Activated CD4-positive, alpha-beta T cell treated with anti-CD3 and anti-CD28 coated beads for 36 hours (primary cell): ENCODE measurements at regions not wholly inside any gene's neighbourhood (a gene's known extent, or its start where the extent isn't known, plus 50 kb on each side); places are given as distances from the start of the nearest gene placed in this dataset.

Experiments used
- ATAC-seq: fragments of 200-7000 bp; cut with Tn5 transposase; one replicate; pipeline ENCODE4 v1.10.0; 2021; ENCODE audit warnings: mild to moderate bottlenecking, moderate library complexity
- CTCF ChIA-PET: fragments of 350-600 bp; sonication (Branson Sonifier 250); formaldehyde crosslinking; loops from one replicate; lab custom pipeline; 2021; ENCODE audit warnings: antibody characterized with exemption; lab: Charles Lee
- POLR2A ChIA-PET: fragments of 350-600 bp; sonication (Branson Sonifier 250); formaldehyde crosslinking; loops from one replicate; lab custom pipeline; 2021; ENCODE audit warnings: antibody characterized with exemption, inconsistent platforms; lab: Charles Lee
- DNase-seq: peaks from one replicate; pipeline ENCODE4 v3.0.0-alpha.2; 2020
- H3K27ac Mint-ChIP-seq: one replicate; pipeline ENCODE4 v1.8.0; 2021; ENCODE audit warnings: mixed read lengths
- H3K27me3 Mint-ChIP-seq: one replicate; pipeline ENCODE4 v1.8.0; 2021; ENCODE audit warnings: mixed read lengths
- H3K36me3 Mint-ChIP-seq: one replicate; pipeline ENCODE4 v1.8.0; 2021; ENCODE audit warnings: low read depth, mixed read lengths
- H3K4me1 Mint-ChIP-seq: one replicate; pipeline ENCODE4 v1.8.0; 2021; ENCODE audit warnings: mixed read lengths
- H3K4me3 Mint-ChIP-seq: one replicate; pipeline ENCODE4 v1.8.0; 2021; ENCODE audit warnings: mild to moderate bottlenecking, moderate library complexity, mixed read lengths
- H3K9me3 Mint-ChIP-seq: one replicate; pipeline ENCODE4 v1.8.0; 2021; ENCODE audit warnings: low read depth, mixed read lengths
- intact Hi-C, 2 experiments: fragments of 100-400 bp; cut with DNase I in 1 of 2; cut with micrococcal nuclease in 1 of 2; formaldehyde crosslinking; loops; one replicate each; pipeline versions ENCODE4 v1.14.2 to v1.15.1; 2022 to 2024; cut with DNase I, micrococcal nuclease

GRCh38 chr1:22249928-22250680 is 107.2 kb upstream of the WNT4 start:
- H3K4me1 Mint-ChIP-seq: peaks cover 2% of the 10 kb centered on the region
- H3K36me3 Mint-ChIP-seq: no peaks in the 10 kb centered on the region
- no peak overlapping the region for H3K27ac Mint-ChIP-seq
- intact Hi-C loops: no loop called here
- CTCF ChIA-PET: no interaction called here
- POLR2A ChIA-PET: no interaction called here
- ATAC-seq: no peak
- no peak for DNase-seq
- H3K4me3 Mint-ChIP-seq: no peak overlapping the region
- no peaks in the 10 kb centered on the region for H3K9me3 Mint-ChIP-seq
- H3K27me3 Mint-ChIP-seq: peaks cover 16% of the 10 kb centered on the region

- no peak overlapping the region for H3K4me3 Mint-ChIP-seq
- DNase-seq (no peak), ATAC-seq (no peak)
- H3K36me3 Mint-ChIP-seq: no peaks in the 10 kb centered on the region
- ChIA-PET POLR2A (no interaction called here), CTCF (no interaction called here)
- H3K4me1 Mint-ChIP-seq: peaks cover 2% of the 10 kb centered on the region
- H3K27me3 Mint-ChIP-seq: peaks cover 16% of the 10 kb centered on the region
- no peaks in the 10 kb centered on the region for H3K9me3 Mint-ChIP-seq
- H3K27ac Mint-ChIP-seq: no peak overlapping the region
- intact Hi-C loops: no loop called here
These were observed 107.8 kb upstream of the WNT4 start for GRCh38 chr1:22250724-22251123.

DNA sequence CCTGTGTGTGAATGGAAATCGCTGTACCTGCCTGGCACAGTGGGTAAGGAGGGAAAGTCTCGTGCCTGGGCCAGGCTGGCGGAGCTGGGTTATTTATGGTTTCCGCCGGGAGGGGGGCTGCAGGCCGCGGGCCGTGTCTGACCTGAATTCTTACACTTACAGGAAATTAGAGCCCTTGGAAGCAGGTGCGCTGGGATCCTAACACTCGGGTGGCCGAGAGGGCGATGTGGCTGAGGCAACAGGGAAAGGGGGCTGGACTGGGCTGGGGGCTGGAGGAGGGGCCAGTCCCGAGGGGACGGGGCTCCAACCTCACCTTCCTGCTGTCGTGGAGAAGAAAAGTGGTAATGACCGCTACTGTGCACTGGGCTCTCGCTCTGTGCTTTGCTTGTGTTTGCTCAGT is 109.4 kb upstream of the WNT4 start:
- Mint-ChIP-seq H3K9me3 (no peaks in the 10 kb centered on the region), H3K27ac (no peak overlapping the region), H3K27me3 (peaks cover 14% of the 10 kb centered on the region), H3K4me3 (no peak overlapping the region), H3K4me1 (peaks cover 2% of the 10 kb centered on the region), H3K36me3 (no peaks in the 10 kb centered on the region)
- CTCF ChIA-PET: no interaction called here
- intact Hi-C loops: no loop called here
- ATAC-seq (no peak), DNase-seq (no peak)
- POLR2A ChIA-PET: no interaction called here

- peaks cover 2% of the 10 kb centered on the region for H3K4me1 Mint-ChIP-seq
- ChIA-PET CTCF (no interaction called here), POLR2A (no interaction called here)
- intact Hi-C loops: no loop called here
- DNase-seq (no peak), ATAC-seq (no peak)
- no peak overlapping the region for H3K4me3 Mint-ChIP-seq
- peaks cover 14% of the 10 kb centered on the region for H3K27me3 Mint-ChIP-seq
- H3K27ac Mint-ChIP-seq: no peak overlapping the region
- no peaks in the 10 kb centered on the region for H3K9me3 Mint-ChIP-seq
- no peaks in the 10 kb centered on the region for H3K36me3 Mint-ChIP-seq
These were observed 110.3 kb upstream of the WNT4 start for GRCh38 chr1:22253012-22253790.

- ATAC-seq: no peak
- POLR2A ChIA-PET: no interaction called here
These were observed 111.9 kb upstream of the WNT4 start for GRCh38 chr1:22254756-22255155.

DNA sequence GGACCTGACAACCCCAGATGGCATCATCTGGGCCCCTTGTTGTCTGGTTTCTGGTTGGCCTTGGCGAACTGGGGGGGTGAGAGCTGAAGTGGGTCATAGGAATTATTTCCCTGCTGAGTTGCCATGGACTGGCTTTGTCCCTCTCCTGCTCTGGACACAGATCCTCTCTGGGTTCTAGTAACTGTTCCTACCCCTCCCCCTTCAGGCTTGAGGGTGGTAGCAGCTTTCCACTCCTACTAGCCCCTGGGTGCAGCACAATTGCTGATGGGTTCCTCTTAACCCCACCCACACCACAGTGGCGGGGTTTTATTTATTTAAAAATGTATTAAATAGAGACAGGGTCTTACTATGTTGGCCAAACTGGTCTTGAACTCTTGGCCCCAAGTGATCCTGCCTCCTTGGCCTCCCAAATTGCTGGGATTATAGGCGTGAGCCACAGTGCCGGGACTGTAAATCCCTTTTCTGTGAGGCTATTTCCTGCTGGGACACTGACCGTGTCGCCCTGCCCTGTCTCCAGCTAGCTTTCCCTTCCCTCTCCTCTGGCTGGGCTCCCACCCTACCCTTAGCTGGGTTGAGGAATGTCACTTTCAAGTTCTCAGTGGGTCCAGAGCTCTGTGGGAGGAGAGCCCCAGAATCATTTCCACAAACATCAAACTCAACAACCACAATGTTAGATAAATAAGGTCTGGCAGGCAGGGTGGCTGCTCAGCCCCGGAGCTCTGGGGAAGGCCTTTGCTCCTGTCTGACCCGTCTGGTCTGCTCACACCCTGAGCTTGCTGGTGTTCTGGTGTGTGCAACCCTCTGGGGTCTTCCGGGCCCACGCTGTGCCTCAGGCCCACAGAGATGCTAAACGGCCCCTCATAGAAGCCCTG is 112.7 kb upstream of the WNT4 start:
- POLR2A ChIA-PET: no interaction called here

More at GRCh38 chr1:22254756-22255155, 111.9 kb upstream of the WNT4 start:
- DNase-seq: no peak
- Mint-ChIP-seq H3K36me3 (no peaks in the 10 kb centered on the region), H3K27ac (no peak overlapping the region), H3K27me3 (peaks cover 13% of the 10 kb centered on the region), H3K4me3 (no peak overlapping the region), H3K4me1 (peaks cover 2% of the 10 kb centered on the region), H3K9me3 (no peaks in the 10 kb centered on the region)
- CTCF ChIA-PET: no interaction called here
- intact Hi-C loops: no loop called here

GRCh38 chr1:22256213-22256512 is 113.3 kb upstream of the WNT4 start:
- ATAC-seq (no peak), DNase-seq (no peak)
- H3K4me3 Mint-ChIP-seq: no peak overlapping the region
- H3K36me3 Mint-ChIP-seq: no peaks in the 10 kb centered on the region
- H3K27me3 Mint-ChIP-seq: peaks cover 9% of the 10 kb centered on the region
- ChIA-PET CTCF (interaction anchor here (0.6 kb wide), 1 partner anchor 547 kb away, joined by 3 read pairs; no protein-coding TSS in a partner anchor), POLR2A (no interaction called here)
- intact Hi-C loops: no loop called here
- H3K9me3 Mint-ChIP-seq: no peaks in the 10 kb centered on the region
- no peak overlapping the region for H3K27ac Mint-ChIP-seq
- peaks cover 2% of the 10 kb centered on the region for H3K4me1 Mint-ChIP-seq

More for the DNA sequence above, 112.7 kb upstream of the WNT4 start:
- Mint-ChIP-seq H3K27ac (no peak overlapping the region), H3K4me1 (peaks cover 2% of the 10 kb centered on the region), H3K36me3 (no peaks in the 10 kb centered on the region), H3K27me3 (peaks cover 10% of the 10 kb centered on the region), H3K4me3 (no peak overlapping the region), H3K9me3 (no peaks in the 10 kb centered on the region)
- intact Hi-C loops: no loop called here
- DNase-seq: no peak
- no peak for ATAC-seq
- CTCF ChIA-PET: interaction anchor here (0.6 kb wide), 1 partner anchor 547 kb away, joined by 3 read pairs; no protein-coding TSS in a partner anchor

DNA sequence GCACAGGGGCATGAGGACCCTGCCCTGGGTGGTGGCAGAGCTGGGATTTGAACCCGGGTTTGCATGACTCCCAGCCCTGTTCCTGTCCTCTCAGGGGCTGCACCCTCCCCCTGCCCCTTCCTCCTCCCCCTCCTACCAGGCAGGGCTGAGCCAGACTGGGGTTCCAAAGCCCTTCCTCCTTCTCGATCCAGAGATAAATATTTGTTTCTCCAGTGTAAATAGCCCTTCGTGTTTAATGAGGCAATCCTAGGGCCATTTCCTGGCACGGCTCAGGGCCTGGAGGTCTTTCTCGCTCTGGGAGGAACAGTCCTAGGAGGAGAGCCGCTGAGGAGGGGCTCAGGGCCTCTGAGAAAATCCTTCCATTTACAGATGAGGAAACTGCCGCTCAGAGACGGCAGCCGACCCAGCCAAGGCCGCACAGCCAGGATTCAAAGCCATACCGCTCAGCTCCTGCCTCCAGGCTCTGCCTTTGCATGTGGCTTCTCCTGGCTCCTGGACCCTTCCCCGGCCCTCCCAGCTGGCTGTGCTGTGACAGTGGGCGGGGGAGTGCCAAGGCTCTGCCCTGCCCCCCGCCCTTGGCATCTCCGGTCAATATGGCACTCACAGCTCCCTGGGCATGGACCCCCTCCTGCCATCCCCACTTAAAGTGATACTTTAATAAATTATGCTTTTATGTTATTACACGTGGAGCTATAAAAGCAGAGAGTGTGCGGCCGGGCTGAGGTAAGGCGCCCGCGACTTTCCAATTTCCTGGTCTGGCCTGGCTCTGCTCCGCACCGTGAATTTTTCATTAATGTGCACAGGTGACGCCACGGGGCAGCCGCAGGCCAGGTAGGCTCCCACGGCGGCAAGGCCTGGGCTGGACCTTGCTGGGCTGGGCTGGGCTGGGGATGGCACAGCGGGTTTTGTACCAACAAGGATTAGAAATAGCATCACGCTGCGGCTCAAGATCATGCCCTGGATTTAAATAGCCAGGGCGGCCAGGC is 114.7 kb upstream of the WNT4 start:
- DNase-seq (no peak), ATAC-seq (no peak)
- CTCF ChIA-PET: no interaction called here
- H3K4me1 Mint-ChIP-seq: peaks cover 2% of the 10 kb centered on the region
- H3K27ac Mint-ChIP-seq: no peak overlapping the region
- no peaks in the 10 kb centered on the region for H3K36me3 Mint-ChIP-seq
- H3K27me3 Mint-ChIP-seq: peaks cover 7% of the 10 kb centered on the region
- POLR2A ChIA-PET: interaction anchor here (0.6 kb wide), 2 partner anchors 87 to 94 kb away, joined by 3 read pairs; no protein-coding TSS in a partner anchor
- H3K4me3 Mint-ChIP-seq: no peak overlapping the region
- no peaks in the 10 kb centered on the region for H3K9me3 Mint-ChIP-seq
- intact Hi-C loops: no loop called here

DNA sequence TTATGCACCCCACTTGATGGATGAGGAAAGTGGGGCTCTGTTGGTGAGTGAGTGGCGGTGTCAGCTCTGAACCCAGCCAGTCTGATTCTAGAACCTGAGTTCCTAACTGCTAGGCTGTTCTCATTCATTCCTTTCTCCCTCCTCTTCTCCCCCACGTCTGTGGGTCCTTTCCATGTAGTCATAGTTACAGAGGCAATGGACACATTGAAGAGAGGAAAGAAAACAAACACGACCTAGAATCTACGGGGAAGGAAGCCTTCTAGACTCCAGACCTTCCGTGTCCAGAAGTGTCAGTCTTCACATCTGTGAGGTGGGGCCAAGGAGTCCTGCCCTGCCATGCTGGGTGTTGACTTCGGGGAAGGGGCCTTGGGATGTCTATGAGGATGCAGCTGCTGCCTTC is 115.8 kb upstream of the WNT4 start:
- H3K36me3 Mint-ChIP-seq: no peaks in the 10 kb centered on the region
- H3K9me3 Mint-ChIP-seq: no peaks in the 10 kb centered on the region
- intact Hi-C loops: no loop called here
- no peak overlapping the region for H3K27ac Mint-ChIP-seq
- H3K4me1 Mint-ChIP-seq: no peaks in the 10 kb centered on the region
- H3K4me3 Mint-ChIP-seq: no peak overlapping the region
- CTCF ChIA-PET: no interaction called here
- POLR2A ChIA-PET: no interaction called here
- no peak for DNase-seq
- peaks cover 2% of the 10 kb centered on the region for H3K27me3 Mint-ChIP-seq
- ATAC-seq: no peak

GRCh38 chr1:22259551-22260282 is 116.8 kb upstream of the WNT4 start:
- H3K27me3 Mint-ChIP-seq: peaks cover 4% of the 10 kb centered on the region
- ATAC-seq (no peak), DNase-seq (no peak)
- ChIA-PET POLR2A (no interaction called here), CTCF (no interaction called here)
- intact Hi-C loops: no loop called here
- no peaks in the 10 kb centered on the region for H3K4me1 Mint-ChIP-seq
- no peak overlapping the region for H3K4me3 Mint-ChIP-seq
- H3K27ac Mint-ChIP-seq: no peak overlapping the region
- H3K36me3 Mint-ChIP-seq: no peaks in the 10 kb centered on the region
- H3K9me3 Mint-ChIP-seq: no peaks in the 10 kb centered on the region
